Fibroblast of skin of right biceps (primary cell): ENCODE measurements at regions not wholly inside any gene's neighbourhood (a gene's known extent, or its start where the extent isn't known, plus 50 kb on each side); places are given as distances from the start of the nearest gene placed in this dataset.
"Not testable (repeated sequence)": the region's sequence is repeated elsewhere in the genome, so short reads cannot be mapped to it uniquely, and the experiment has no call there.

Source experiments
- DNase-seq: peaks from one replicate; pipeline ENCODE4 v3.0.0-alpha.2; 2013

DNA sequence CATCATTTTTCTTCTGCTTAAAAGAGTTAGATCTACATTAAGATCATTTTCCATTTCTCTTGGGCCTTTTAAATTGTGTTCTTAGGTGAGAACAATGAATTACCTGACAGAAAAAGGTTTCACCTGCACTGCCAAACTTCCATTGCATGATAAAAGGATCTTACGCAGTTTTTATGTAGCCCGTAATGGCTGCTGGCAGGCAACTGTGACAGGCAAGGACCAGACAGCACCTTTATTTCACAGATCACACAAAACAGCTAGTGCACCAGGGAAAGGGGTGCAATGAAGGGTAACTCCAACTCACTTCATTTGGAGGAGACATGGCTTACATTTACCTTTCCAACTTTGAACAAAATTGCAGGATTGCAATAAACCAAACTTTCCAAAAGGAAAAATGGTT lies 159.8 kb downstream of the SLITRK1 start:
- DNase-seq: no peak

DNA sequence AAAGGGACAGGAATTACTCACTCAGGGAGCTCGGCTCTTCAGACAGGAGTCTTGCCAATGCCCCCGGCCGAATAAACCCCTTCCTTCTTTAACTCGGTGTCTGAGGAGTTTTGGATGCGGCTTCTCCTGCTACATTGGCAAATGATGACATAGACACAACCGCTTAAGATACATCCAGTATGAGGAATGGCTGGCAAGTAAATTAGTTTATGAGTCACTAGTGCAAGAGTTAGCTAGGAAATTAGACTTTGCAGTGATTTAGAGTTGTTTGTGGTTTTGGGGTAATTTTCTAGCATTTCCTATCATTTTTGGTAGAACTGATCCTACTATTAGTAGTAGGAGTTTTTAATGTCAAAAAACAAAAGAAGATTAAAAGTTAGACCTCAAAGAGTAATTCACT lies 166.2 kb downstream of the SLITRK1 start:
- DNase-seq: peak; percentile 60

DNA sequence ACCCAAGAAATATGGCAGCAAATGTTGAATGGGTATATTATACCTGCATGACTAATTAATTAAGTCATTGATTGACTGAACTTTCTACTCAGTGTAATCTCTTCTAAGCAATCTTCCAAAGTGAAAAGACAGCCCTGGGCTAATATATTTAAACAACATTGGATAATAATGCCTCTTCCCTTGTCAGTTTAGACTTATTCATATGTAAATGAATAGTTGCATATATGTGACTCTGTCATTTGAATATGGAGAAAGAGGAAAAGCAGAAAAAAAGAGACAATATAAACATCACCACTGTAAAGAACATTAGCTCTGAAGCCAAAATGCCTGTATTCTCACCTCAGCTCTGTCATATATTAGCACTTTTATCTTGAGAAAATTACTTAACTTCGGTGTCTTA lies 168.0 kb downstream of the SLITRK1 start:
- no peak for DNase-seq

DNA sequence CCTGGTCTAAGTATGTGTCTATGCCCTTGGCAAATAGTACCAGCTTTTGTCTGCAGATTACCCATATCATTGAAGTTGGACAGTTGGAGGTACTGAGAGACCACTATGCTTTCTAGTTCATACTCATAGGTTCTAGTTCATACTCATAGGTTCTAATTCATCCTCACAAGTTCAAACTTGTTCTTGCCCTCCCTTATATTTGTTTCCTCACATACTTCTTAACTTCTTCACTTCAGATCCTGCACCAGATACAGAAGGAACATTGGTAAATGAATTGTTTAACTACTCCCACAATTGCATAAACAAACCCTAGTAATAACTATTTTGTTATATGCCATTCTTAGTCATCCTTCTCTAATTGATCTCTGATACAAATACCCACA lies 172.2 kb downstream of the SLITRK1 start:
- DNase-seq: no peak

DNA sequence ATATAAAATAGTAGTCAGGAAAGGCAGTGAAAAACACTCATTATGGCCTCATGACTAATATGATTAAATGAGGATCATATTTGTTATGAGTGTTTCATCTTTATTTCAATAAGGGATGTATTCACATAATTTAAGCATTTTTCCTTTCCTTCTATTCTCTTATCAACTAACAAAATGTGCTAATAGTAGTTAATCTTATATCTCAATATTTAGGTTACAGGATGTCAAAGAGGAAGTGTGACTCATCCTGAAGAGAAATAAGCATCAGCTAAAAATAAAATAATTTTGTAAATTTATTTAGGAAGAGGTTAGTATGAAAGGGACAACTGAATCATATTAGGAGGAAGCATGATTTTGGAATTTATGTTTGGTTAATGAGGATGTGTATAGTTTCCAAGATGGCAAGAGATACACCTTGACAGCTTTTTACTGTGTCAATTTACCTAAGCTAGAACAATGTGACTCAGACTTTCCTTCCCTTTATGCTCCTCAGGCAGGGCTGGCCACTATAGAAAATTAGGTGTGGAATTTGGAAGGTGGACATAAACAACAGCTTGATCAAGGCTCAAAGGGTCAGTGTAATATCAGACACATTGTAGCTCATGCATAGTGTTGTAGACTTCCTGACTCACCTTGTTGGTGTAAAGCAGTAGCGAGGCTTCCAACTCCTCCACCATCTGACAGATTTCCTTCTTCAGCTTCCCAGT lies 172.7 kb downstream of the SLITRK1 start:
- peak; percentile 4 for DNase-seq

DNA sequence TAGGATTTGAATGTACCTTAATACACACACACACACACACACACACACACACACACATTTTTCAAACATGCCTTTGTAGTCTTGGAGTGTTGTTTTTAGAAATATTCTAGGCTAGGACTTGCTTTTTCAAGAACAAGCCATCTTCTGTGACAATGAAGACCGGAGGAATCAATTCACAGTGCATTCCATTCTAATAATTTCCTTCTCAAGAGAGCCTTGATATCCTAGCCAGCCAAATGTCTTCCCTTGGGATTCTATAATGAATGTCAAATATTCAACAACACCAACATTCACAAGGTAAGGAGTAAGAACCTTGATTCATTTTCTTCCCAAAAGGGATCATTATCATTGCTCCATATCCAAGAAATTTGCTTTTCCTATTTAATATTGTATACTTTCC lies 180.3 kb downstream of the SLITRK1 start:
- DNase-seq: no peak

DNA sequence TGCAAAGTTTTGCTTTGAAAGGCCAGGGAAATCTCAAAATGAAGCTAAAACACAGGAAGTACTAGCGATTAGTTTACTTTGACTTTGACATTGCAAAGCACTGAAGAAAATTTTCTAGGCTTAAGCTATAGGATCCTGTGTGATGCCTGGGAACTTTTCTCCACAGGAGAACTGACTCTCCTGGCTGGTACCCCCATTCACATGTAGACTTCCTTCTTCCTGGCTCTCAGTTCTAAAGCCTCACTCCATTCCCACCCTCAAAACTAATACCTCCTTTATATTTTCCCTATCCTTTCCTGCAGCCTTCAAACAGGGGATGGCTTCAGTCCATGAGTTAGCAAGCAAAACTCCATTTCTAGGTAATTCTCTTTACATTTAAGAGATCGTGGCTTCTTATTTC lies 189.5 kb downstream of the SLITRK1 start:
- no peak for DNase-seq

DNA sequence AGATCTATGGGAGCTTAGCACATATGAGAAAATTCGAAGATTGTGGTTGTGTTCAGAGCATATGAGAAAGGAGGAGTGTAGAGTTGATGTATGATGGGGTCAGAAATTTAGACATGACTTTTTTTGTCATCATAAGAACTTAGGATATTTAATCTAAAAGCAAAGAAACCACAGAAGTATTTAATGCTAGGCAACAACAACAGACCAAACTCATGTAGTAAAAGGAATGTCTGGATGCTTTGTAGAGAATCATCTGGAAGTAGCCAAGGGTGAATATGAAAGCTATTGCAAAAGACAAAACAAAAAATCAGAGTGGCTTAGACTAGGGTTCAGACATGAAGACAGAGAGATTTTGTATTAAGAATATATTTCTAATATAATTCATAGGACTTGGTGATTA lies 190.3 kb downstream of the SLITRK1 start:
- peak; percentile 28 for DNase-seq

DNA sequence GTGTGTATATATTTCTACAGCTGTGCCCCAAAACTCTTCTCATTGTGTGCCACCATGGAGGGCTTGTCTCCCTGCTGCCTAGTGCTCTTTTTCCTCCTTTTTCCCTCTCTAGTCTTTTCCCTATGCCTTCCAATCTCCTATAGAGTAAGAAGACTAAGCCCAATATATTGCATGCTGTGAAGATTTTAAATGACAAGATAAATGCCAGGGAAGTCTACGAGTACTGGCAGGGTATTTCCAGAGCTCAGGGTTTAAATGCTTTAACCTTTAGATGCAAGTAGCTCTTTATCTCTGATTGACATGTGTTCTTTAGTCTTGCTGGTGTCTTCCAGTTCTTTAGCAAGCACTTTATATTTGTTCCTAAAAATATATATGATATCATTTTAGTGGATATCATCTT lies 200.7 kb downstream of the SLITRK1 start:
- DNase-seq: no peak

DNA sequence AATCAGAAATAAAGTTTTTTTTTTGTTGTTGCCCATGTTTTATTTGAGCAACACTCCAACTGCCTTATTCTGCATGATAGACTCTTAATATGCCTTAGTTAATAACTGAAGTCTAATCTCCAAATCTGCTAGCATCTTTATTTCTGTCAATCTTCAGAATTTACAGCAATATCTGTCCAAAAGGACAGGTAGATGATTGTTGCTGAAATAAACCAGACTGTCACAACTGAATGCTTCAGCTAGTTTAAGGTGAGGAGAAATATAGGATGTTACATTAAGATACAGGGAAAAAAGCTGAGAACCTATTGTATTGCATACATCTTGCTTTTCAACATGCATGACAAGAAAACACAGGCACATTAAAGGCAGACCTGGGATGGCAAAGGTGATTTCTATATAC lies 204.3 kb downstream of the SLITRK1 start:
- no peak for DNase-seq

DNA sequence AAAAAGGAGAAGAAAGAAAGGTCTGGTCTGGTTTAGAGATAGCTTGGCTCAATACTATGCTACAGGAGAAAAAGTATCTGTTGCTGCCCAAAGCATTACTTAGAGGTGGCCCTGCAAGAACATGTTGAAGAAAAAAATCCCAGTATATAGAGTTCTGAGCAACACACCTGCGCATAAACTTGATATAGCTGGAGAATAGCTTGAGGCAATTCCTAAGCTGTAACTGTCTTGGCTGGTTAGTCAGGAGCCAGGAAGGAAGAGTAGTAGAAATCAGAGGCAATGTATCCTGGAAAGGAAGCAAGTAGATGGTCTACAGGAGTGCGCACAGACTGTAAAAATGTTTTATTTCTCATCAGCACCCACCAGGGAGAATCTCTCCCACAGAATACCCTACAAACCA lies 209.7 kb downstream of the SLITRK1 start:
- DNase-seq: no peak

DNA sequence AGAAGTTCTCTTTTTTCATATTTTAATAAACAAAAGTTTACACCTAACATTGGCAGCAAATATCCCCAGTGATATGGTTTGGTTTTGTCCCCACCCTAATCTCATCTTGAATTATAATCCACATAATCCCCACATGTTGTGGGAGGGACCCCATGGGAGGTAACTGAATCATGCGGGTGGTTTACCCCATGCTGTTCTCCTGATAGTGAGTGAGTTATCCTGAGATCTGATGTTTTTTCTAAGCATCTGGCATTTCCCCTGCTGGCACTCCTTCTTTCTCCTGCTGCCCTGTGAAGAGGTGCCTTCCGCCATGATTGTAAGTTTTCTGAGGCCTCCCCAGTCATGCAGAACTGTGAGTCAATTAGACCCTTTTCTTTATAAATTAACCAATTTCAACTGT lies 214.7 kb downstream of the SLITRK1 start:
- DNase-seq: no peak

DNA sequence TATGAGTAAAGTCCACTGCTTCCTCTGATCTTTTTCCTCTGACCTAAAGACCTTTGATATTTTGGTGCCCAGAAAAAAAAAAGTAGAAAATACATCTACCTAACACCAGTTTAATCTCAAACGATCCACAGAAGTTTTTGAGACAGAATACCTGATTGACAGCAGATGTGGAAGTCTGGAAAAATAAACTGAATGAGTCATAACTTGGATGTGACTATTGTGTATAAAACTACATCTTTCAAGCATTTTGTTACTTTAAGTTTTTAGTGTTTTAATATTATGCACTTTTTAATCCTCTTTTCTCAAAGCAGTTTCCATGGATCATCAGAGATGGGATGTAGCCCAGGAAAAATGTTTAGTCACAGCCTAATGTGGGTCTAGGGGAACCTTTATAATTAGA lies 216.1 kb downstream of the SLITRK1 start:
- peak; percentile 36 for DNase-seq

DNA sequence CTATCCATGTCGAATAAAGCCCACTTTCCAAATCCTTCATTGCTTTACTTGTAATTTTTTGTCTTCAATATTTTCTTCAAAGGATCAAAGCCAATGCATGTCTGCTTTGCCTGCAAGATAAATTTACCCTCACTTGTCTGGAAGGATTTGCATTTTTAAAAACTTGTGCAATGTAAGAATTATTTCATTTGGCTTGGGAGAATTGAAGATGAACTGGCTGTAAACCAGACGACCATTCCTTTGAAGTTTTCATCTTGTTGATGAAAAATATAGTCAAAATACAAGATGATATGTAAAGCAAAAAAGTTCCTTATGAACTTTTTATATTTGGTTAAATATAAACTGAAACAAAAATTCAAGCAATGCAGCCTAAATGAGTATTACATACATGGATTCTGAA lies 225.0 kb downstream of the SLITRK1 start:
- no peak for DNase-seq

DNA sequence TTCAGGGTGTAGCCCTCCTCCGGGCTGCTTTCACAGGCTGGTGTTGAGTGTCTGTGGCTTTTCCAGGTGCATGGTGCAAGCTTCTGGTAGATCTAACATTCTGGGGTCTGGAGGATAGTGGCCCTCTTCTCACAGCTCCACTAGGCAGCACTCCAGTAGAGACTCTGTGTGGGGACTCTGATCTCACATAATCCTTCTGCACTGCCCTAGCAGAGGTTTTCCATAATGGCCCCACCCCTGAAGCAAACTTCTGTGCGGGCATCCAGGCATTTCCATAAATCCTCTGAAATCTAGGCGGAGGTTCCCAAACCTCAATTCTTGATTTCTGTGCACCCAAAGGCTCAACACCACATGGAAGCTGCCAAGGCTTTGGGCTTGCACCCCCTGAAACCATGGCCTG lies 239.7 kb downstream of the SLITRK1 start:
- not testable (repeated sequence) for DNase-seq

DNA sequence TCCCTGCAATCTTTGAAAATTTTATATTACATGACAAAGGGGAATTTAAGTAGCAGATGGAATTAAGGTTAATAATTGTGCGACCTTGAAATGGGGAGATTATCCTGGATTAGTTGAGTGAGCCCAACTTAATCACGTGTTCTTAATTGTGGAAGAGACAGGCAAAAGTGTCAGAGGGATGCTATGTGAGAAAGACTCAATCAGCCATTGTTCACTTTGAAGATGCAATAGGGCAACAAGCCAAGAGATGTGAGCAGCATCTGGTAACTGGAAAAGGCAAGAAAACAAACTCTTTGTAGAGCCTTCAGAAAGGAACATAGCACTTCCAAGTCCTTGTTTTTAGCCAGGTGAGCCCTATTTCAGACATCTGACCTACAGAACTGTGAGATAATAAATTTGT lies 247.7 kb downstream of the SLITRK1 start:
- DNase-seq: no peak

DNA sequence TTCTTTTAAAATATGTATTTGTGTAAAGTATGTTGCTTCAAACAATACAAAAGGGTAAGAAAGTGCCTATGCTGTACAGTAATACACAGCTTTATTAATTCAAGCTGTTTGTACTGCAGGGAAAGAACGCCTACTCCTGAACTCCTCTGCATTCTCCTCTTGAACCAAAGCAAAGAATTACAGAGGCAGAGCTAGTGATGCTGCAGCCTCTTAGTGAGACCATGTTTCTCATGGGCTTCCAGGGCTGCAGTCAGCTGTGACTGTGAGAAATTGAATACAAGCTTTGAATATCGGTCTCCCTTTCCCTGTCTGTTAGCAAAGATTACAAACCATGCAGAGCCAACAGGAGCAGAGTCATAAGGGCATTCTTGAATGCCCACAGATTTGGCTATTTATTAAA lies 248.5 kb downstream of the SLITRK1 start:
- DNase-seq: no peak

DNA sequence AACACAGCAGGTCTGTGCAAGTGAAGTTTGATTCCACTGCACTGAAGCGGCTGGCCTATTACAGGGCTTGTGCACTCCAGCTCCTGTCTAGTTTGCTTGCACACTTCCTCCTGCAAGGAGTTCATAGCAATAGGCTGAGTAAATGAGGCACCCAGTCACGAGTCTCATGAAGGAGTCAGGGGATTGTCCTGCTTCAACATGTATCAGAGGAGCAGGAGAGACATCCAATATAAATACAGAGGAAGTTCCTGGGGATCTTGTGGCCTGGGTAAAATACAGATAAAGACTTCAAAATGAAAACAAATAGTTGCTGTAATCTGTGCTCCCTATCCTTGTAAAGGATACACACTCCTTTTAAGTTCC lies 259.9 kb downstream of the SLITRK1 start:
- peak; percentile 10 for DNase-seq

DNA sequence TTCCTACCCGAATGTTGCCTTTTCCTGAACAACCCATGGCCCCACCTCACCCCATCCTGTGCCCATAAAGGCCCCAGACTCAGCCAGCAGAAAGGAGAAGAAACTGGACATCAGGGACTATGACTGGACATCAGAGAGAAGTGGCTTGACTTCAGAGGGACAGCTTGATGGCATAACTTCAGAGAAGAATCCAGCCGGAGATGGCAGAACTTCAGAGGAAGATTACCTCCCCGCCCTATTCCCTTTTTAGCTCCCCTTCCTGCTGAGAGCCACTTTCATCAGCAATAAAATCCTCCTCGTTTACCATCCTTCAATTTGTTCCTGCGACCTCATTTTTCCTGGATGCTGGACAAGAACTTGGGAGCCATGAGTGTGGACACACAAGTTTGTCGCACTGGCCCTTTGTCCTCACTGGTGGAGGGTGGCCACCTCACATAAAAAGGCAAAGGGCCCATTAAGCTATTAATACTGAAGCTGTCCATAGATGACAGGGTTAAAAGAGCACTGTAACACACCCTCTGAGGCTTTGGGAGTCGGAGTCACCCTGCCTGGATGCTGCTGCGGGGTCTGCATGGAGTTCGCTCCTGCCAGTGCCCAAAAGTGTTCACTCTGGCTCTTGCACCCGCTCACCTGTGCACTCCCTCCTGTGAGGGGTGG lies 260.4 kb downstream of the SLITRK1 start:
- DNase-seq: no peak

DNA sequence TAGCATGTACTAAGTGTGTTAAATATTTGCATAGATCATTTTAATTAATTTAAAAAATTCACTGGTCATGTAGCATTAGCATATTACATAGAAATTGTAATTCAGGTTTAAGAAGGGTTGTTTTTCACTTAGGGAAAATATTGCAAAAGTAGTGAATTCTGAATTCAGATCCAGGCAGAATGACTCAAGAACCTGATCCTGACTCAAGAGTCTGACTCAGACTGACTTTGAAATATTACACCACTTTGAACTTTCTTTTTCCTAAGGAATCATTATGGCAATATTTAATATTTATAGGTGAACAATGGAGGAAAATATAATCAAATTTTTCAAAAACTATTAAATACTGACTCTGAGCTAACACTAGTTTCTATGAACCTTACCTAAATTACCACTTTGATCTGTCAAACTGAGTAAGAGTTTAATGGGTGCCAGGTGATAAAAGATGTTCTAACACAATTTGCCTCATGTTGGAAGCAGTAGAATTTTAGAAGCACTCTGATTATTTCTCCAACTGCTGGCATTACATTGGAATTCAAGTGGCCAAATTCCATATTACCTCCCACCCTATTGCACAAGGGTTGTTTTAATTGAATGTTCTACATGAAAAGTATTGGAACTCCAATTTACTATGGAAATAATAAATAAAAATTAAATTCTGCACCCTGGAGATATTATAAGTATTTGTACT lies 261.6 kb downstream of the SLITRK1 start:
- DNase-seq: peak; percentile 32

DNA sequence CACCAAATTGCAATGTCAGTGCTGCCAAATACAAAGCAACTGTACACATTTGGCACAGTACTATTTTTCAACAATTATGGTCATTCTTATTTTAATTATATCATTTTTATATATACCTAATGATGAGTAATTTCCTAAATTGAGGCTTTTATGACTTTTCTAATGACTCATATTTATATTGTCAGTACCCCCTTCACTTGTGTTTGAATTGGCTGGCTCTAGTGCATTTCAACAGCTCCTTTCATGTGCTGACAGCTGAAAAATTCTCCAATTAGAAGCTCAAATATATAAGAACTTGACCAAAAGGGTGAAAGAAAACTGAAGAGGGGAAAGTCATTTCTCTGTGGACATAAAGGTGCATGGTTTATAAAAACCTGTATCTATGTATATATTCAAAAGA lies 263.3 kb downstream of the SLITRK1 start:
- DNase-seq: peak; percentile 41

DNA sequence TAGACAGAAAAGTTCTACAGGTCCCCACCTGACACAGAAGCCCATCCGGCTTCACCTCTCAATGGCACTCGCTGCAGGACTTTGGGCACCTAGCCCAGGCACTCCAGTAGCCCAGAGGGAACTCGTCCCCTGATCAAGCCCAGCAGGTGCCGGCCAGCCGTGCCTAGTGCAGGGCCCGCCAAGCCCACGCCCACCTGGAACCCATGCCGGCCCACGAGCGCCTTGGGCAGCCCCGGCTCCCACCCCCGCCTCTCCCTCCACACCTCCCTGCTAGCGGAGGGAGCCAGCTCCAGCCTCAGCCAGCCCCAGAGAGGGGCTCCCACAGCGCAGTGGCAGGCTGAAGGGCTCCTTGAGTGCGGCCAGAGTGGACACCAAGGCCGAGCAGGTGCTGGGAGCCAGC lies 268.8 kb downstream of the SLITRK1 start:
- no peak for DNase-seq

DNA sequence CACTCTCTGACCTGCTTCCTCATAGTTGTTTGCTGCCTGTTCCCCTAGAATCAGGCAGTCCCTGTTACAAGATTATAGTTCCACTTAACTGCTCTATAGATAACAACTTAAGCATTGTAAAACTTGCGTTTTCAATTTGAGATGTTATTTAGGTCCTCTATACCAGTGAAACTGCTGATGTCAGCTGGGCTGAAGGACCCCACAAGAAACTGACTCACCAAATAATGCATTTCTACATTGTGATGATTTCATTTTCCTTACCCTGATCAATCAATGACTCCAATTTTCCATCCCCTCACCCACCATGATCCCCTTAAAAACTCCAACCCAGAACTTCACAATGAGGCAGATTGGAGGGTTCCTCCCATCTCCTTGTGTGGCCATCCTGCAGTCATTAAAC lies 280.7 kb downstream of the SLITRK1 start:
- no peak for DNase-seq

DNA sequence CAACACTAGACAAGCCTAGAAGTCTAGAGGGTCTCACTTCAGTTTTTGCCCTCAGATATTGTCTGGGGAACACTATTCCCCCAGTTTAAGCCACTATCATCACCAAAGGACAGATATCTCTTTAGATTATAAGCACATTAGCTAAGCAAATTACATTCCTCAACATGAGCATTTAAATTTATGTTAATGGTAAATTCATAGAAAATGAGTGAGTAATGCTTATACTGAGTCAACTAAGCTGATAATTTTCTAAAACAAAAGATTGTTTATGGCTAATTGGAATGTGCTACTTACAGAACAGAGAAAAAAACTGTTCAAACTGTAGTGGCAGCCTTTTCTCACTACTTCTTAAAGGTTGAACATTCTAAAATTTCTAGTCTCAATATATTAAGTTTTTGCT lies 290.2 kb downstream of the SLITRK1 start:
- no peak for DNase-seq

DNA sequence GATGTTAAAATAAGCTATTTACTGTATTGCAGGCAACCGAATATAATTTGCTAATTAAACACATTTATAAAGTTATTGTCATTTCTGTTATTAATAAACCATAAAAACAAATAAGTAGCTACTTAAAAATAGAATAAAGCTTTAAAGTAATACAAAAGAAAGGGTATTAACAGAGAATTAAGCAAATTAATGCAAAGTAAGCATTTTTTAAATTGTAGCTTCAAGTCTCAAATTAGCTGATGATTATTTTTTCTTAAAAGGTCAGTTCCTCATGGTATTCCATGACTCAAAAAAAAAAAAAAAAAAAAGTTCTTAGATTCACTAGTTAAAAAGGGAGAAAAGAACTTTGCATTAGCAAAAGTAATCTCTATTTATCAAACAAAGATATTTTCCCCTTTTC lies 292.5 kb downstream of the SLITRK1 start:
- DNase-seq: no peak
